ENCODE measurements at regions not wholly inside any gene's neighbourhood (a gene's known extent, or its start where the extent isn't known, plus 50 kb on each side); places are given as distances from the start of the nearest gene placed in this dataset.

GRCh38 chr6:93678841-93679454 is 259.6 kb upstream of the EPHA7 start:
- 14 to 34% (median 22%) methylated on average over 4 of the region's 4 CpGs for WGBS, 3 donors
- ATAC-seq = no peak
- intact Hi-C loops (cut with DNase I) = no loop called here

GRCh38 chr6:93677264-93677965 is 258.1 kb upstream of the EPHA7 start:
- Histone ChIP-seq H3K27me3 (ENCODE audit: insufficient read depth in 3 of 3, low read length in 2 of 3) (no peaks in the 10 kb centered on the region), H3K9me3 (no peaks in the 10 kb centered on the region), H3K27ac (no peak overlapping the region), H3K4me3 (no peak overlapping the region), H3K4me1 (no peaks in the 10 kb centered on the region), H3K36me3 (ENCODE audit: insufficient read depth in 1 of 2, low read depth in 1 of 2) (no peaks in the 10 kb centered on the region)
- TF ChIP-seq CTCF (IDR thresholded peaks at IDR 0.05) = no peak
- no peak for ATAC-seq
- intact Hi-C loops (cut with DNase I) = no loop called here
- 49 to 59% (median 57%) methylated on average over 4 of the region's 4 CpGs for WGBS, 3 donors
- DNase-seq = no peak

More at GRCh38 chr6:93678841-93679454, 259.6 kb upstream of the EPHA7 start:
- no peak for TF ChIP-seq CTCF (IDR thresholded peaks at IDR 0.05)
- H3K4me3 ChIP-seq = no peak overlapping the region
- H3K36me3 ChIP-seq (ENCODE audit: insufficient read depth in 1 of 2, low read depth in 1 of 2) = no peaks in the 10 kb centered on the region
- H3K9me3 ChIP-seq = no peaks in the 10 kb centered on the region
- no peaks in the 10 kb centered on the region for H3K4me1 ChIP-seq
- DNase-seq = no peak
- H3K27me3 ChIP-seq (ENCODE audit: insufficient read depth in 3 of 3, low read length in 2 of 3) = no peaks in the 10 kb centered on the region
- no peak overlapping the region for H3K27ac ChIP-seq

GRCh38 chr6:93676581-93676980 is 257.2 kb upstream of the EPHA7 start:
- H3K4me1 ChIP-seq = no peaks in the 10 kb centered on the region
- H3K4me3 ChIP-seq = no peak overlapping the region
- H3K9me3 ChIP-seq = no peaks in the 10 kb centered on the region
- intact Hi-C loops (cut with DNase I) = no loop called here
- ATAC-seq (no peak), DNase-seq (no peak)
- WGBS, 3 donors = 67 to 79% (median 73%) methylated on average over 1 of the region's 1 CpG
- no peaks in the 10 kb centered on the region for H3K27me3 ChIP-seq (ENCODE audit: insufficient read depth in 3 of 3, low read length in 2 of 3)
- no peak overlapping the region for H3K27ac ChIP-seq
- no peak for TF ChIP-seq CTCF (IDR thresholded peaks at IDR 0.05)
- no peaks in the 10 kb centered on the region for H3K36me3 ChIP-seq (ENCODE audit: insufficient read depth in 1 of 2, low read depth in 1 of 2)

- 64 to 74% (median 72%) methylated on average over 1 of the region's 1 CpG for WGBS, 3 donors
- ATAC-seq = no peak
- TF ChIP-seq CTCF (IDR thresholded peaks at IDR 0.05) = no peak
These were observed 256.6 kb upstream of the EPHA7 start for GRCh38 chr6:93675856-93676417.

More at GRCh38 chr6:93675856-93676417, 256.6 kb upstream of the EPHA7 start:
- Histone ChIP-seq H3K27me3 (ENCODE audit: insufficient read depth in 3 of 3, low read length in 2 of 3) (no peaks in the 10 kb centered on the region), H3K36me3 (ENCODE audit: insufficient read depth in 1 of 2, low read depth in 1 of 2) (no peaks in the 10 kb centered on the region), H3K27ac (no peak overlapping the region), H3K9me3 (no peaks in the 10 kb centered on the region), H3K4me3 (no peak overlapping the region), H3K4me1 (no peaks in the 10 kb centered on the region)
- intact Hi-C loops (cut with DNase I) = no loop called here
- no peak for DNase-seq

All from psoas muscle (tissue), 7 donors.